ENCODE measurements at regions not wholly inside any gene's neighbourhood (a gene's known extent, or its start where the extent isn't known, plus 50 kb on each side); places are given as distances from the start of the nearest gene placed in this dataset.

DNA sequence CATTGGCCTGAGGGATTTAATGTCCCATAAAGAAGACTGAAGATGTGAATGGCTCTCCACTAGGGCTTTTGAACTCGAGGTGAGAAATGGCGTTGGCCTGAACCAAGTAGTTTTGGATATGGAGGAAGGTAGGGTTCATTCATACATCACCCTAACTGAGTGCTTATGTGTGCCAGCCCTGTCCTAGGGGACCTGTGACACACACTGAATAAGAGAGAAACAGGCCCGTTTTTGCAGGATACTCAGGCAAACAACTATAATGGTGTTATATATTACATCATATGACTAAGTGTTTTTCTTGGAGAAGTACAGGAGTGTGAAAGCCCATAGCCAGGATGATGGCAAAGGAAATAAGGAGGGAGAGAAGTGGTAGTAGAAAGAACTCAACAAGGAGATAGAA, 368.1 kb downstream of the TMEM135 start (continued):
- TF ChIP-seq, protein P1, sequence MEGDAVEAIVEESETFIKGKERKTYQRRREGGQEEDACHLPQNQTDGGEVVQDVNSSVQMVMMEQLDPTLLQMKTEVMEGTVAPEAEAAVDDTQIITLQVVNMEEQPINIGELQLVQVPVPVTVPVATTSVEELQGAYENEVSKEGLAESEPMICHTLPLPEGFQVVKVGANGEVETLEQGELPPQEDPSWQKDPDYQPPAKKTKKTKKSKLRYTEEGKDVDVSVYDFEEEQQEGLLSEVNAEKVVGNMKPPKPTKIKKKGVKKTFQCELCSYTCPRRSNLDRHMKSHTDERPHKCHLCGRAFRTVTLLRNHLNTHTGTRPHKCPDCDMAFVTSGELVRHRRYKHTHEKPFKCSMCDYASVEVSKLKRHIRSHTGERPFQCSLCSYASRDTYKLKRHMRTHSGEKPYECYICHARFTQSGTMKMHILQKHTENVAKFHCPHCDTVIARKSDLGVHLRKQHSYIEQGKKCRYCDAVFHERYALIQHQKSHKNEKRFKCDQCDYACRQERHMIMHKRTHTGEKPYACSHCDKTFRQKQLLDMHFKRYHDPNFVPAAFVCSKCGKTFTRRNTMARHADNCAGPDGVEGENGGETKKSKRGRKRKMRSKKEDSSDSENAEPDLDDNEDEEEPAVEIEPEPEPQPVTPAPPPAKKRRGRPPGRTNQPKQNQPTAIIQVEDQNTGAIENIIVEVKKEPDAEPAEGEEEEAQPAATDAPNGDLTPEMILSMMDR (IDR thresholded peaks at IDR 0.05; ENCODE audit: low read depth, low read length, missing input control), result no peak
- TF ChIP-seq NR2F2 (IDR thresholded peaks at IDR 0.05) (no peak), HNF4G (IDR thresholded peaks at IDR 0.05) (no peak), SP1 (IDR thresholded peaks at IDR 0.05) (no peak)
- TF ChIP-seq, protein P2, sequence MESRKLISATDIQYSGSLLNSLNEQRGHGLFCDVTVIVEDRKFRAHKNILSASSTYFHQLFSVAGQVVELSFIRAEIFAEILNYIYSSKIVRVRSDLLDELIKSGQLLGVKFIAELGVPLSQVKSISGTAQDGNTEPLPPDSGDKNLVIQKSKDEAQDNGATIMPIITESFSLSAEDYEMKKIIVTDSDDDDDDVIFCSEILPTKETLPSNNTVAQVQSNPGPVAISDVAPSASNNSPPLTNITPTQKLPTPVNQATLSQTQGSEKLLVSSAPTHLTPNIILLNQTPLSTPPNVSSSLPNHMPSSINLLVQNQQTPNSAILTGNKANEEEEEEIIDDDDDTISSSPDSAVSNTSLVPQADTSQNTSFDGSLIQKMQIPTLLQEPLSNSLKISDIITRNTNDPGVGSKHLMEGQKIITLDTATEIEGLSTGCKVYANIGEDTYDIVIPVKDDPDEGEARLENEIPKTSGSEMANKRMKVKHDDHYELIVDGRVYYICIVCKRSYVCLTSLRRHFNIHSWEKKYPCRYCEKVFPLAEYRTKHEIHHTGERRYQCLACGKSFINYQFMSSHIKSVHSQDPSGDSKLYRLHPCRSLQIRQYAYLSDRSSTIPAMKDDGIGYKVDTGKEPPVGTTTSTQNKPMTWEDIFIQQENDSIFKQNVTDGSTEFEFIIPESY (IDR thresholded peaks at IDR 0.05), result no peak

DNA sequence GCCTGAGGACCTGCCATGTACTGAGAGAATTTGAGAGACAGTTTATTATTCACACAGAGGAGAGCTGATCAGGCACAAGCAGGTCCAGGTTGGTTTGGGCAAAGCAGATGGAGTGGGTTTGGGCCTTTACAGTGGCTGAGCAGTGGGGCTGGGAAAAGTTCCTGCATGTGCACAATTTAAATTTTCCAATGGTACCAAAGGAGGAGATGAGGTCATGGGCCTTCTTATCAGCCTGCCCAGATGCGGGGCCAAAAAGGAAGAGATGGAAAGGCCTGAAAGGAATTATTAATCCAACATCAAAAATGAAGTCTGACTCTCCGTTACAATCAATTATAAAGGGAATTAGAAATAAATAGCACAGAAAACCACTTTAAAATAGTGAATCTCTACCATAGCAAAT, 367.6 kb downstream of the TMEM135 start:
- H3K4me1 ChIP-seq (ENCODE audit: control insufficient read depth in 4 of 4, insufficient read depth in 4 of 4, low read length in 3 of 4), result no peaks in the 10 kb centered on the region
- H3K36me3 ChIP-seq (ENCODE audit: control insufficient read depth in 4 of 4, insufficient read depth in 3 of 4, low read depth in 1 of 4, low read length in 3 of 4), result no peaks in the 10 kb centered on the region
- H3K9me3 ChIP-seq (ENCODE audit: control insufficient read depth in 4 of 4, low read length in 3 of 4), result no peaks in the 10 kb centered on the region
- H3K27me3 ChIP-seq (ENCODE audit: control insufficient read depth in 4 of 4, insufficient read depth in 4 of 4, low read length in 3 of 4), result no peaks in the 10 kb centered on the region
- no peak overlapping the region for H3K27ac ChIP-seq (ENCODE audit: low read depth in 1 of 2, low read length in 2 of 2)
- no peak overlapping the region for H3K9ac ChIP-seq (ENCODE audit: low read depth in 1 of 2, low read length in 2 of 2)
- 83% methylated on average over 2 of the region's 2 CpGs for WGBS
- TF ChIP-seq TAF1 (conservative IDR thresholded peaks at IDR 0.05), result no peak
- no peak for TF ChIP-seq GABPA (IDR thresholded peaks at IDR 0.05 in 1 of 2, conservative IDR thresholded peaks at IDR 0.05 in 1 of 2)
- no peak for TF ChIP-seq JUND (IDR thresholded peaks at IDR 0.05)
- DNase-seq (ENCODE audit: low spot score), result no peak
- no peak overlapping the region for H3K4me3 ChIP-seq (ENCODE audit: low read depth in 1 of 3, low read length in 3 of 3)

DNA sequence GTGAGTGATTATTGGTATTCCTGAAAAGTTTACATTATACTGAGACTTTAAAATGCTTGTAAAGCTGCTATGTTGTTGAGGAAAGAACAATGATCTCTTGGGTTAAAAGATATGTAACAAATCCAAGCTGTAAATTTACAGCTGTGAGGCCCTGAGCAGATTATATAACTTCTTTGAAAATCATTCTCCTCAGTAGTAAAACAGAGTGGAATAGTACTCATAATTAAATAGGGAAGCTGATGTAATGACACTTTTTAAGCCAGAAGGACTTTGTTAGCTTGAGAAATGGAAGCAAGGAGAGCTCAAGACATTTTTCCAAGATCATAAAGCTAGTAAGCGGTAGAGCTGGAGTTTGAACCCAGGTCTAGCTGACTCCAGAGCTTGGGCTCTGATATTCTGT, 363.9 kb downstream of the TMEM135 start:
- no peaks in the 10 kb centered on the region for H3K27me3 ChIP-seq (ENCODE audit: control insufficient read depth in 4 of 4, insufficient read depth in 4 of 4, low read length in 3 of 4)
- WGBS, result 91% methylated on average over 1 of the region's 1 CpG
- no peak for DNase-seq (ENCODE audit: low spot score)
- H3K9ac ChIP-seq (ENCODE audit: low read depth in 1 of 2, low read length in 2 of 2), result no peak overlapping the region
- no peaks in the 10 kb centered on the region for H3K9me3 ChIP-seq (ENCODE audit: control insufficient read depth in 4 of 4, low read length in 3 of 4)
- no peaks in the 10 kb centered on the region for H3K4me1 ChIP-seq (ENCODE audit: control insufficient read depth in 4 of 4, insufficient read depth in 4 of 4, low read length in 3 of 4)
- H3K27ac ChIP-seq (ENCODE audit: low read depth in 1 of 2, low read length in 2 of 2), result no peak overlapping the region
- H3K36me3 ChIP-seq (ENCODE audit: control insufficient read depth in 4 of 4, insufficient read depth in 3 of 4, low read depth in 1 of 4, low read length in 3 of 4), result no peaks in the 10 kb centered on the region
- TF ChIP-seq YY1 (IDR thresholded peaks at IDR 0.05), result no peak
- TF ChIP-seq RAD21 (IDR thresholded peaks at IDR 0.05), result no peak
- TF ChIP-seq, protein P3, sequence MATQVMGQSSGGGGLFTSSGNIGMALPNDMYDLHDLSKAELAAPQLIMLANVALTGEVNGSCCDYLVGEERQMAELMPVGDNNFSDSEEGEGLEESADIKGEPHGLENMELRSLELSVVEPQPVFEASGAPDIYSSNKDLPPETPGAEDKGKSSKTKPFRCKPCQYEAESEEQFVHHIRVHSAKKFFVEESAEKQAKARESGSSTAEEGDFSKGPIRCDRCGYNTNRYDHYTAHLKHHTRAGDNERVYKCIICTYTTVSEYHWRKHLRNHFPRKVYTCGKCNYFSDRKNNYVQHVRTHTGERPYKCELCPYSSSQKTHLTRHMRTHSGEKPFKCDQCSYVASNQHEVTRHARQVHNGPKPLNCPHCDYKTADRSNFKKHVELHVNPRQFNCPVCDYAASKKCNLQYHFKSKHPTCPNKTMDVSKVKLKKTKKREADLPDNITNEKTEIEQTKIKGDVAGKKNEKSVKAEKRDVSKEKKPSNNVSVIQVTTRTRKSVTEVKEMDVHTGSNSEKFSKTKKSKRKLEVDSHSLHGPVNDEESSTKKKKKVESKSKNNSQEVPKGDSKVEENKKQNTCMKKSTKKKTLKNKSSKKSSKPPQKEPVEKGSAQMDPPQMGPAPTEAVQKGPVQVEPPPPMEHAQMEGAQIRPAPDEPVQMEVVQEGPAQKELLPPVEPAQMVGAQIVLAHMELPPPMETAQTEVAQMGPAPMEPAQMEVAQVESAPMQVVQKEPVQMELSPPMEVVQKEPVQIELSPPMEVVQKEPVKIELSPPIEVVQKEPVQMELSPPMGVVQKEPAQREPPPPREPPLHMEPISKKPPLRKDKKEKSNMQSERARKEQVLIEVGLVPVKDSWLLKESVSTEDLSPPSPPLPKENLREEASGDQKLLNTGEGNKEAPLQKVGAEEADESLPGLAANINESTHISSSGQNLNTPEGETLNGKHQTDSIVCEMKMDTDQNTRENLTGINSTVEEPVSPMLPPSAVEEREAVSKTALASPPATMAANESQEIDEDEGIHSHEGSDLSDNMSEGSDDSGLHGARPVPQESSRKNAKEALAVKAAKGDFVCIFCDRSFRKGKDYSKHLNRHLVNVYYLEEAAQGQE (IDR thresholded peaks at IDR 0.05), result no peak
- TF ChIP-seq EGR1 (IDR thresholded peaks at IDR 0.05; ENCODE audit: low read depth in 2 of 2), result no peak
- TF ChIP-seq RXRA (IDR thresholded peaks at IDR 0.05), result no peak
- TF ChIP-seq FOXA2 (IDR thresholded peaks at IDR 0.05), result no peak
- TF ChIP-seq, protein P4, sequence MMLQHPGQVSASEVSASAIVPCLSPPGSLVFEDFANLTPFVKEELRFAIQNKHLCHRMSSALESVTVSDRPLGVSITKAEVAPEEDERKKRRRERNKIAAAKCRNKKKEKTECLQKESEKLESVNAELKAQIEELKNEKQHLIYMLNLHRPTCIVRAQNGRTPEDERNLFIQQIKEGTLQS (IDR thresholded peaks at IDR 0.05), result no peak
- TF ChIP-seq, protein P1 (IDR thresholded peaks at IDR 0.05; ENCODE audit: low read depth, low read length, missing input control), result no peak
- TF ChIP-seq, protein P2 (IDR thresholded peaks at IDR 0.05), result no peak
- no peak for TF ChIP-seq NR2F2 (IDR thresholded peaks at IDR 0.05)
- no peak for TF ChIP-seq TAF1 (conservative IDR thresholded peaks at IDR 0.05)
- no peak for TF ChIP-seq HNF4A (conservative IDR thresholded peaks at IDR 0.05)
- TF ChIP-seq JUND (IDR thresholded peaks at IDR 0.05), result no peak
- TF ChIP-seq, protein P5, sequence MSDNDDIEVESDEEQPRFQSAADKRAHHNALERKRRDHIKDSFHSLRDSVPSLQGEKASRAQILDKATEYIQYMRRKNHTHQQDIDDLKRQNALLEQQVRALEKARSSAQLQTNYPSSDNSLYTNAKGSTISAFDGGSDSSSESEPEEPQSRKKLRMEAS (IDR thresholded peaks at IDR 0.05), result no peak
- no peak for TF ChIP-seq FOXA1 (IDR thresholded peaks at IDR 0.05)
- TF ChIP-seq HNF4G (IDR thresholded peaks at IDR 0.05), result no peak
- no peak overlapping the region for H3K4me3 ChIP-seq (ENCODE audit: low read depth in 1 of 3, low read length in 3 of 3)

All from liver (tissue), 8 donors.